WTC11 (cell line): ENCODE measurements at regions not wholly inside any gene's neighbourhood (a gene's known extent, or its start where the extent isn't known, plus 50 kb on each side); places are given as distances from the start of the nearest gene placed in this dataset.

Experiments used
- ATAC-seq: fragments of 200-7000 bp; cut with Tn5 transposase; 2 replicates; pipeline ENCODE4 v1.10.0; 2021; ENCODE audit warnings: mild to moderate bottlenecking, moderate library complexity
- CTCF ChIA-PET: fragments of 300-600 bp; sonication (Branson Sonifier 250); formaldehyde crosslinking; loops from one replicate; lab custom pipeline; 2021; ENCODE audit warnings: antibody characterized with exemption; lab: Charles Lee
- POLR2A ChIA-PET: fragments of 350-600 bp; sonication (Branson Sonifier 250); formaldehyde crosslinking; loops from one replicate; lab custom pipeline; 2021; ENCODE audit warnings: antibody characterized with exemption; lab: Charles Lee
- DNase-seq: peaks from one replicate; pipeline ENCODE4 v3.0.0; 2021; ENCODE audit warnings: low spot score
- H3K27ac Mint-ChIP-seq: 2 replicates; pipeline ENCODE4 v1.8.0; 2021; ENCODE audit warnings: mixed read lengths
- H3K27me3 Mint-ChIP-seq: 2 replicates; pipeline ENCODE4 v1.8.0; 2021; ENCODE audit warnings: low read depth, mild to moderate bottlenecking, moderate library complexity, mixed read lengths
- H3K36me3 Mint-ChIP-seq: 2 replicates; pipeline ENCODE4 v1.8.0; 2021; ENCODE audit warnings: mixed read lengths
- H3K4me1 Mint-ChIP-seq: 2 replicates; pipeline ENCODE4 v1.8.0; 2022; ENCODE audit warnings: mixed read lengths
- H3K4me3 Mint-ChIP-seq: 2 replicates; pipeline ENCODE4 v1.8.0; 2021; ENCODE audit warnings: mild to moderate bottlenecking, moderate library complexity, mixed read lengths
- H3K9me3 Mint-ChIP-seq: 2 replicates; pipeline ENCODE4 v1.8.0; 2021; ENCODE audit warnings: mixed read lengths
- CBFB ChIP-seq: sonication (generic); formaldehyde crosslinking; IDR thresholded peaks from 2 replicates; pipeline ENCODE4 v1.8.1; 2022; ENCODE audit warnings: mild to moderate bottlenecking, low read depth, missing genetic modification reagents
- CDX4 ChIP-seq: fragments of 250-450 bp; sonication (Bioruptor Pico); IDR thresholded peaks from 2 replicates; pipeline ENCODE4 v1.9.0; 2021; ENCODE audit warnings: moderate library complexity, mild to moderate bottlenecking, inconsistent platforms, borderline replicate concordance
- ESRRA ChIP-seq: sonication (generic); formaldehyde crosslinking; IDR thresholded peaks from 2 replicates; pipeline ENCODE4 v1.8.1; 2022; ENCODE audit warnings: mild to moderate bottlenecking, missing genetic modification reagents, borderline replicate concordance
- ETV6 ChIP-seq: sonication (generic); formaldehyde crosslinking; IDR thresholded peaks from 2 replicates; pipeline ENCODE4 v1.8.1; 2022; ENCODE audit warnings: mild to moderate bottlenecking, missing genetic modification reagents
- HMGXB4 ChIP-seq: sonication (generic); formaldehyde crosslinking; IDR thresholded peaks from 2 replicates; pipeline ENCODE4 v1.8.1; 2023; ENCODE audit warnings: mild to moderate bottlenecking, moderate library complexity, missing genetic modification reagents
- JUN ChIP-seq: sonication (generic); formaldehyde crosslinking; IDR thresholded peaks from 2 replicates; pipeline ENCODE4 v1.8.0; 2023; ENCODE audit warnings: mild to moderate bottlenecking, missing genetic modification reagents
- NFYB ChIP-seq: sonication (generic); formaldehyde crosslinking; conservative IDR thresholded peaks from 2 replicates; pipeline ENCODE4 v1.8.0; 2022; ENCODE audit warnings: low read depth, missing genetic modification reagents
- RELA ChIP-seq: sonication (generic); formaldehyde crosslinking; IDR thresholded peaks from 2 replicates; pipeline ENCODE4 v1.8.1; 2022; ENCODE audit warnings: missing genetic modification reagents, mild to moderate bottlenecking, borderline replicate concordance
- TP53 ChIP-seq: sonication (generic); formaldehyde crosslinking; IDR thresholded peaks from 2 replicates; pipeline ENCODE4 v1.8.1; 2023; ENCODE audit warnings: mild to moderate bottlenecking, missing genetic modification reagents
- ZNF532 ChIP-seq: fragments of 250-450 bp; sonication (Bioruptor Pico); IDR thresholded peaks from 2 replicates; pipeline ENCODE4 v1.9.0; 2021; ENCODE audit warnings: mild to moderate bottlenecking, borderline replicate concordance
- TF ChIP-seq, protein P1 (sequence below): sonication (generic); formaldehyde crosslinking; IDR thresholded peaks from 2 replicates; pipeline ENCODE4 v1.8.1; 2023; ENCODE audit warnings: mild to moderate bottlenecking, missing genetic modification reagents, moderate library complexity
- TF ChIP-seq, protein P2 (sequence below): fragments of 250-450 bp; sonication (Bioruptor Pico); IDR thresholded peaks from 2 replicates; pipeline ENCODE4 v1.9.0; 2021; ENCODE audit warnings: mild to moderate bottlenecking
- TF ChIP-seq, protein P3 (sequence below): fragments of 250-450 bp; sonication (Bioruptor Pico); IDR thresholded peaks from 2 replicates; pipeline ENCODE4 v1.9.0; 2021; ENCODE audit warnings: mild to moderate bottlenecking
- TF ChIP-seq, protein P4 (sequence below): sonication (generic); formaldehyde crosslinking; IDR thresholded peaks from 2 replicates; pipeline ENCODE4 v1.8.0; 2023; ENCODE audit warnings: missing genetic modification reagents
- TF ChIP-seq, protein P5 (sequence below): sonication (generic); formaldehyde crosslinking; IDR thresholded peaks from 2 replicates; pipeline ENCODE4 v1.8.0; 2023; ENCODE audit warnings: missing genetic modification reagents, mild to moderate bottlenecking, borderline replicate concordance

GRCh38 chr16:54509456-54509855, 222.9 kb upstream of the IRX3 start (continued):
- TF ChIP-seq, protein P1, sequence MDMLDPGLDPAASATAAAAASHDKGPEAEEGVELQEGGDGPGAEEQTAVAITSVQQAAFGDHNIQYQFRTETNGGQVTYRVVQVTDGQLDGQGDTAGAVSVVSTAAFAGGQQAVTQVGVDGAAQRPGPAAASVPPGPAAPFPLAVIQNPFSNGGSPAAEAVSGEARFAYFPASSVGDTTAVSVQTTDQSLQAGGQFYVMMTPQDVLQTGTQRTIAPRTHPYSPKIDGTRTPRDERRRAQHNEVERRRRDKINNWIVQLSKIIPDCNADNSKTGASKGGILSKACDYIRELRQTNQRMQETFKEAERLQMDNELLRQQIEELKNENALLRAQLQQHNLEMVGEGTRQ, result no peak
- TF ChIP-seq CBFB (CRISPR knock-in tag) (no peak), HMGXB4 (CRISPR knock-in tag) (no peak), ZNF532 (CRISPR knock-in tag) (no peak)

DNA sequence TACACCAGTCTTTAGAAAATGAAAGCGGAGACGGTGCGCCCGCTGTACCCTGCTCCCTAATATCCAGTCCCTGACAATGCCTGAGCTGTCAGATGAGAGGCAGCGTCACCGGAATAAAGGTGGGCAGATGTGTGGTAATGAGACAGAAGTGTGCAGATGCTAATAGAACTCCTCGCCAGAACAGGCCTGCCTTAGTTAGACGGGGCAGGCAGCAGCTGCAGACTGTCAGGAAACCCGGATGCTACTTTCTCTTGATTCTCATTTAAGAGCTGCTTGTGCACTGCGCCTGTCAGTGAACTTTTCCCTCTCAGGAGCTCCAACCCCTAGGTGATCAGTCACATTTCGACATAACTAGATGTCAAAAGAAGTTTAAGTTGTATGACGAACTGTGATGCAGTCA, 221.8 kb upstream of the IRX3 start:
- no peak for TF ChIP-seq ESRRA
- TF ChIP-seq, protein P2, sequence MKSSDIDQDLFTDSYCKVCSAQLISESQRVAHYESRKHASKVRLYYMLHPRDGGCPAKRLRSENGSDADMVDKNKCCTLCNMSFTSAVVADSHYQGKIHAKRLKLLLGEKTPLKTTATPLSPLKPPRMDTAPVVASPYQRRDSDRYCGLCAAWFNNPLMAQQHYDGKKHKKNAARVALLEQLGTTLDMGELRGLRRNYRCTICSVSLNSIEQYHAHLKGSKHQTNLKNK, result no peak
- no peak for TF ChIP-seq CDX4
- TF ChIP-seq, protein P3, sequence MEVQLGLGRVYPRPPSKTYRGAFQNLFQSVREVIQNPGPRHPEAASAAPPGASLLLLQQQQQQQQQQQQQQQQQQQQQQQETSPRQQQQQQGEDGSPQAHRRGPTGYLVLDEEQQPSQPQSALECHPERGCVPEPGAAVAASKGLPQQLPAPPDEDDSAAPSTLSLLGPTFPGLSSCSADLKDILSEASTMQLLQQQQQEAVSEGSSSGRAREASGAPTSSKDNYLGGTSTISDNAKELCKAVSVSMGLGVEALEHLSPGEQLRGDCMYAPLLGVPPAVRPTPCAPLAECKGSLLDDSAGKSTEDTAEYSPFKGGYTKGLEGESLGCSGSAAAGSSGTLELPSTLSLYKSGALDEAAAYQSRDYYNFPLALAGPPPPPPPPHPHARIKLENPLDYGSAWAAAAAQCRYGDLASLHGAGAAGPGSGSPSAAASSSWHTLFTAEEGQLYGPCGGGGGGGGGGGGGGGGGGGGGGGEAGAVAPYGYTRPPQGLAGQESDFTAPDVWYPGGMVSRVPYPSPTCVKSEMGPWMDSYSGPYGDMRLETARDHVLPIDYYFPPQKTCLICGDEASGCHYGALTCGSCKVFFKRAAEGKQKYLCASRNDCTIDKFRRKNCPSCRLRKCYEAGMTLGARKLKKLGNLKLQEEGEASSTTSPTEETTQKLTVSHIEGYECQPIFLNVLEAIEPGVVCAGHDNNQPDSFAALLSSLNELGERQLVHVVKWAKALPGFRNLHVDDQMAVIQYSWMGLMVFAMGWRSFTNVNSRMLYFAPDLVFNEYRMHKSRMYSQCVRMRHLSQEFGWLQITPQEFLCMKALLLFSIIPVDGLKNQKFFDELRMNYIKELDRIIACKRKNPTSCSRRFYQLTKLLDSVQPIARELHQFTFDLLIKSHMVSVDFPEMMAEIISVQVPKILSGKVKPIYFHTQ (CRISPR knock-in tag), result no peak
- no peak for TF ChIP-seq TP53 (CRISPR knock-in tag)
- TF ChIP-seq ETV6 (CRISPR knock-in tag), result no peak
- TF ChIP-seq RELA, result no peak
- TF ChIP-seq JUN (CRISPR knock-in tag), result no peak
- TF ChIP-seq, protein P4, sequence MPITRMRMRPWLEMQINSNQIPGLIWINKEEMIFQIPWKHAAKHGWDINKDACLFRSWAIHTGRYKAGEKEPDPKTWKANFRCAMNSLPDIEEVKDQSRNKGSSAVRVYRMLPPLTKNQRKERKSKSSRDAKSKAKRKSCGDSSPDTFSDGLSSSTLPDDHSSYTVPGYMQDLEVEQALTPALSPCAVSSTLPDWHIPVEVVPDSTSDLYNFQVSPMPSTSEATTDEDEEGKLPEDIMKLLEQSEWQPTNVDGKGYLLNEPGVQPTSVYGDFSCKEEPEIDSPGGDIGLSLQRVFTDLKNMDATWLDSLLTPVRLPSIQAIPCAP (CRISPR knock-in tag), result no peak
- TF ChIP-seq, protein P5, sequence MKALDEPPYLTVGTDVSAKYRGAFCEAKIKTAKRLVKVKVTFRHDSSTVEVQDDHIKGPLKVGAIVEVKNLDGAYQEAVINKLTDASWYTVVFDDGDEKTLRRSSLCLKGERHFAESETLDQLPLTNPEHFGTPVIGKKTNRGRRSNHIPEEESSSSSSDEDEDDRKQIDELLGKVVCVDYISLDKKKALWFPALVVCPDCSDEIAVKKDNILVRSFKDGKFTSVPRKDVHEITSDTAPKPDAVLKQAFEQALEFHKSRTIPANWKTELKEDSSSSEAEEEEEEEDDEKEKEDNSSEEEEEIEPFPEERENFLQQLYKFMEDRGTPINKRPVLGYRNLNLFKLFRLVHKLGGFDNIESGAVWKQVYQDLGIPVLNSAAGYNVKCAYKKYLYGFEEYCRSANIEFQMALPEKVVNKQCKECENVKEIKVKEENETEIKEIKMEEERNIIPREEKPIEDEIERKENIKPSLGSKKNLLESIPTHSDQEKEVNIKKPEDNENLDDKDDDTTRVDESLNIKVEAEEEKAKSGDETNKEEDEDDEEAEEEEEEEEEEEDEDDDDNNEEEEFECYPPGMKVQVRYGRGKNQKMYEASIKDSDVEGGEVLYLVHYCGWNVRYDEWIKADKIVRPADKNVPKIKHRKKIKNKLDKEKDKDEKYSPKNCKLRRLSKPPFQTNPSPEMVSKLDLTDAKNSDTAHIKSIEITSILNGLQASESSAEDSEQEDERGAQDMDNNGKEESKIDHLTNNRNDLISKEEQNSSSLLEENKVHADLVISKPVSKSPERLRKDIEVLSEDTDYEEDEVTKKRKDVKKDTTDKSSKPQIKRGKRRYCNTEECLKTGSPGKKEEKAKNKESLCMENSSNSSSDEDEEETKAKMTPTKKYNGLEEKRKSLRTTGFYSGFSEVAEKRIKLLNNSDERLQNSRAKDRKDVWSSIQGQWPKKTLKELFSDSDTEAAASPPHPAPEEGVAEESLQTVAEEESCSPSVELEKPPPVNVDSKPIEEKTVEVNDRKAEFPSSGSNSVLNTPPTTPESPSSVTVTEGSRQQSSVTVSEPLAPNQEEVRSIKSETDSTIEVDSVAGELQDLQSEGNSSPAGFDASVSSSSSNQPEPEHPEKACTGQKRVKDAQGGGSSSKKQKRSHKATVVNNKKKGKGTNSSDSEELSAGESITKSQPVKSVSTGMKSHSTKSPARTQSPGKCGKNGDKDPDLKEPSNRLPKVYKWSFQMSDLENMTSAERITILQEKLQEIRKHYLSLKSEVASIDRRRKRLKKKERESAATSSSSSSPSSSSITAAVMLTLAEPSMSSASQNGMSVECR (CRISPR knock-in tag), result no peak
- TF ChIP-seq NFYB (CRISPR knock-in tag), result no peak
- ChIA-PET CTCF (interaction anchor here (1.6 to 2.4 kb wide), 2 partner anchors 226 to 563 kb away, joined by 3 to 6 read pairs; no protein-coding TSS in a partner anchor), POLR2A (no interaction called here)
- Mint-ChIP-seq H3K36me3 (no peaks in the 10 kb centered on the region), H3K4me3 (no peak overlapping the region), H3K9me3 (no peaks in the 10 kb centered on the region), H3K4me1 (peaks cover 75% of the 10 kb centered on the region), H3K27ac (no peak overlapping the region), H3K27me3 (no peaks in the 10 kb centered on the region)
- DNase-seq, result no peak
- ATAC-seq, result no peak
